Inflammatory macrophage treated with lipopolysaccharide for 4 hours (primary cell): ENCODE measurements at regions not wholly inside any gene's neighbourhood (a gene's known extent, or its start where the extent isn't known, plus 50 kb on each side); places are given as distances from the start of the nearest gene placed in this dataset.

Experiments used
- DNase-seq: peaks from one replicate; pipeline ENCODE4 v3.0.0-alpha.2; 2020

DNA sequence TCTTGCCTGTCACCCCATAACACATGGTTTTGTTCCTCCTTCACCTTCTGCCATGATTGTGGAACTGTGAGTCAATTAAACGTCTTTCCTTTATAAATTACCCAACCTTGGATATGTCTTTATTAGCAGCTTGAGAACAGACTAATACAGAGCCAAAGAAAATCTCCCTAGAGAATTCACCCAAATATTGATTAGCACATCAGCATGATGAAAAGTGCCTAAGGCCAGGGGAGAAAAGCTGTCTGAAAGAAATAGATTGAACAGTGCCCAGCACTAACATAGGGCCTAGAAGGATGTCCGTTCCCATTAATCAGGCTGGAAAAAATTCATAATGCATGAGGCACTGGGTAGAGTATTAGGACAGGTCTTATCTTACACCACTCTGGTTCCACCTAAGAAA lies 111.9 kb upstream of the CALN1 start:
- DNase-seq = no peak

DNA sequence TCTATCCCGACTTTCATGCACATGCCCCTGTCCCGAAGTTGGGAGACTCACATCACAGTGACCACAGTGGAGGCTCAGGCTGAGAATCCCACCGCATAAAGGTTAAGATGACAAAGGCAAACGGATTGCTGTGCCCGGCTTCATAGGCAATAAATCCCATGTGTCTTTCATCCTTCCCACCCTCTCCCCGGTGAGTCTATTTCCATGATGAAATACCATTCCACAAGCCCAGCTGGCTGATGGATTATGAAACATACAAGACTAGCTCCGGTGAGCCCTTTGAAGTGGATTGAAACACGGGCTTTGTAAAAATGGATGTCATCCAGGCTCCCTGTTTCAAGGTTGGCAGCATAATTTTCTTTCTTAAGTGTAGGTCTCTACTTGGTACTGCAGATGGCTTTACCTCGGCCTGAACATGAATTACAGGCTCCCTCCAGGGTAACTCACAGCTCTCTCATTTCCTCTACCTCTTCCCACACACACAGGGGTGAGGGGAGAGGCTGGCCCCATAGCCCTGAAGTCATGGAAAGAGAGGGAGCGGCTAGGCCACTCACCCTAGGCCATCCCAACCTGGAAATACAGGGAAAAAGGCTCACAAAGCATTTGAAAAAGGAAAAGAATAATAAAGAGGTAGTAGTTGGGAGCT lies 92.0 kb upstream of the CALN1 start:
- no peak for DNase-seq

DNA sequence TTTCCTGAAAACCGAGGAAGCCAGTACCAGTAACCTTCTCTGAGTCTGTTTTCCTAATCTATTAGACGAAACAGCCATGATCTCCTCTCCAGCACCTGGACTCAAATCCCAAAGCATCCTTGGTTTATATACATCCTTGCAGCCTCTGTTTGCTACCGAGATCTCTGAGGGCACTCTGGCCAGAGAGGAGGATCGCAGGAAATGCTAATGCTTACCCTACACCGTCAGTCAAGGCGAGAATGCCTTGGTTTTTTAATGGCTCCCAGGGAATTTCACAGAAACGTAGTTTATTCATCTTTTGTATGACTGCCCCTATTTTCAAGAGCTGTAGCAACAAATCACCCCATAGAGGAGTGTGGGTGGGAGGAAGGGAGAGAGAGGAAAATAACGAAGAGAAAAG lies 91.5 kb upstream of the CALN1 start:
- DNase-seq = no peak

DNA sequence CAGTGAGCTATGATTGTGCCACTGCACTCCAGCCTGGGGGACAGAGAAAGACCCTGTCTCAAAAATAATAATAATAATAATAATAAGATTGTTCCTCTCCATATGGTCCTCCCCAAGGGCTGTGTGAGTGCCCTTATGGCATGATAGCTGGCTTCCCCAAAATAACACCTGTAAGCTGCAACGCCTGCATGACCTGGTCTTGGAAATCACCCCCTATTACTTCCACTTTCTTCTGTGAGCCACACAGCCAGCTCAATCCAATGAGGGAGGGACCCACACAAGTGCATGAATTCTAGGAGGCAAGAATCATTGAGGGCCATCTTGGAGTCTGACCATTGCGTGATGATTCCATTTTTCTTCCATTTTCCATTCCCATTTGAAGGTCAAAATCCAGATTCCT lies 82.7 kb upstream of the CALN1 start:
- no peak for DNase-seq

DNA sequence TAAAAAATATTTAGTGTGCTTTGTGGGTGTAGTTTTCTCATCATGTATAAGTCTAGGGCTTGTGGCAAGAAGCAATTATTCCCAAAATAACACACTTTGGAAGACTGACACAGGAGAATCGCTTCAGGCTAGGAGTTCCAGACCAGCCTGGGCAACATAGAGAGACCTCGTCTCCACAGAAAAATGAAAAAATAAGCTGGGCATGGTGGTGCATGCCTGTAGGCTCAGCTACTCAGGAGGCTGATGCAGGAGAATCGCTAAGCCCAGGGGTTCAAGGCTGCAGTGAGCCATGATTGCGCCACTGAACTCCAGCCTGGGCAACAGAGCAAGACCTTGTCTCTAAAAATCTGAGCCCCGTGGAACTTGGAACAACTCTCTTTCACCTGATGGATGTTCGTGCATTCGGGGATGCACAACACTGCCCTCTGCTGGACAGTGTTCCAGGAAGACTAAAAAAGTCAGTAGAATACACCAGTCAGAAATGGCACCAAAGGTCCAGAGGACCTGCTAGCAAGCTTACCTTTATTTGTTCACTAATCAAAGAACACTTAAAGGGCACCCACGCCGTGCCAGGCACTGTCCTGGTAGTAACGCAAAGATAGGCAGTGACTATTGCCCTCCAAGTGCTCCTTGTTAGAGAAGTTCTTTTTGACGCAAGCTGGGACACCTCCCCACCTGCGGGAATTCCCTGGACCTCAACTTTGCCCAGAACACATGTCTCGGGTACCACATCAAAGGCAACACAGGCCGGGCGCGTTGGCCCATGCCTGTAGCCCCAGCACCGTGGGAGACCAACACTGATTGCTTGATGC lies 81.9 kb upstream of the CALN1 start:
- peak; percentile 35 for DNase-seq

DNA sequence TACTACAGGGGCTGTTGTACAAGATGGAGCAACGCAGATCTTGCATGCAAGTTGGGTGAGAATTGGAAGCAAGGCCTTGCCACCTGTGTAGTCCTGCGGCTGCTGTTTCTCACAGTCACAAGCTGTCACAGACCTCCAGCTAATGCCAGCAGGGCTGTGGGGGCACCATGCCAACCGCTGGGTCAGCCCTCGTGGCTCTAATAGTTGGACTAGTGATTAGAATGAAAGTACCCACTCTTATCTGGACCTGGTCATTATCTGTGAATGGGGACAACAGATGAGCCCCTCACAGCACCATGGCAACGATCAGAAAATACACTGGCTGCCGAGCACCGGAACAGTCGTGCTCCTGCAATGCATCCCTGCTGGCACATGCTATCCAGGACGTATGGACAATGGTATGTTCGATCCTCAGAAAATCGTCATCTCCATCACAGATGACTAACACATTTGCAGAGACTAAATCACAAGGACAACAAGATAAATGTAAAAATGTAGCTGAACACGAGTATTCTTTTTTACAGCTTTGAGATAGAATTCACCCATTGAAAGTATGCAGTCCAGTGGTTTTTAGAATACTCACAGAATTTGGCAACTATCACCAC lies 80.4 kb upstream of the CALN1 start:
- no peak for DNase-seq

DNA sequence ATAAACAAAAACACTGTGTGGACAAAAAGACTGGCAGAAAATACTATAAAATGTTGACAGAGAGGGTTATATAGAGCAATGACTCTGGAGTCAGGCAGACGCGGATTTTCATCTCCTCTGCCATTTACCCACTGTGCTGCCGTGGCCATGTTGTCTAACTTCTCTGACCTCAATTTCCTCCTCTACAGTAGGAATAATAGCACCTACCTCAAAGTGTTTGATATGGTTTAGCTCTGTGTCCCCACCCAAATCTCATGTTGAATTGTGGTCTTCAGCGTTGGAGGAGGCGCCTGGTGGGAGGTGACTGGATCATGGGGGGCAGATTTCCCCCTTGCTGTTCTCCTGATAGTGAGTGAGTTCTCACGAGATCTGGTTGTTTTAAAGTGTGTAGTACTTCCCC lies 78.2 kb upstream of the CALN1 start:
- DNase-seq = no peak

DNA sequence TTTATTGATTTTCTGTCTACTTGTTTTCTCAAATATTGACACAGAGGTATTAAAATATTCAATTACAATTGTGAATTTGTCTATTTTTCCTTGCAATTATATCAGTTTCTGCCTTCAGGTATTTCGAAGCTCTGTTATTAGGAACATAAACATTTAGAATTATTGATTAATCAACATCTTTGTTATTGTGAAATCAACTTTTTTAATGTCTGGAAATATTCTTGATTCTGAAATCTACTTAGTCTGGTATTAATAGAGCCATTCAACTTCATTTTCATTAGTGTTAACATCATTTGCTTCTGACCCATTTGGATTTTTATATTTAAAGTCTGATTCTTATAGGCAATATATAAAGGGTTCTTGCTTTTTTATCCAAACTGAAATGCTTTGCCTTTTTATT lies 69.8 kb upstream of the CALN1 start:
- no peak for DNase-seq

DNA sequence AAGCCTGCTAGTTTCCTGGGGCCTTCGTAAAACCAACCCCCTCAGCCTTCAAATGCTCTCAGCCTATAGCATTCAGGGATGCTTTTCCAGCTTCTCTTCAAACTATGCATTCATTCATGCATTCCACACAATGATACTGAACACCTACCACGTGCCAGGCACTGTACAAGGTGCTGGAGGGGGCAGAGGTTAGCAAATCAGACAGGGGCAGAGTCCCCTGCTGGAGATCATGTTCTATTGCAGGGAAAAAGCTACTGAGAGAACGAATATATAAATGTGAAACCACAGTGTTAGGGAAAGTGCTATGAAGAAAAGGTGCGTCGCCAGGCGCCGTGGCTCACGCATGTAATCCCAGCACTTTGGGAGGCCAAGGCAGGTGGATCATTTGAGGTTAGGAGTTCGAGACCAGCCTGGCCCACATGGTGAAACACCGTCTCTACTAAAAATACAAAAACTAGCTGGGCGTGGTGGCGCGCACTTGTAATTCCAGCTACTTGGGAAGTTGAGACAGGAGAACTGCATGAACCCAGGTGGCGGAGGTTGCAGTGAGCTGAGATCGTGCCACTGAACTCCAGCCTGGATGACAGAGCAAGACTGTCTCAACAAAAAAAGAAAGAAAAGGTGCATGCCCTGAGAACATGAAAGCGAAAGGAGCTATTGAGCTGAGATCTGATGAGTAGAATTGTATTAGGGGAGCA lies 64.6 kb upstream of the CALN1 start:
- DNase-seq = no peak

DNA sequence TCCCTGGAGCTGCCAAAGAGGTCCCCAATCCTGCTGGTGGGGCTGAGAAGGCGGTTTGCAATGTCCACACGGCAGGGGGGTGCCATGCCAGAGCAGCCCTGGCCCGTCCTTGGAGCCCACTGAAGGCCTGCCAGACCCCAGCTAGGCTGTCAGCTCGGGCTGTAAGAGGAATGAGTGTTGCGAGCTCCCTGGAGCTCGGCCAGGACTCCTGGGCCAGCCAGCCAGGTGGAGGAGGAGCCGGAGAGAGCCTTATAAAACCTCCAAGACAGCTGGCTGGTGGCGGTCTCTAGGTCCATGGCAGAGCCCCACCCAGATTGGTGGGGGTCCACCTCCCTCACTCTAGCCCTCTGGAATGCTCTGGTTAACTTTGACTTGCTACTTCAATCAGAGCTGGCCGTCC lies 55.1 kb upstream of the CALN1 start:
- no peak for DNase-seq

DNA sequence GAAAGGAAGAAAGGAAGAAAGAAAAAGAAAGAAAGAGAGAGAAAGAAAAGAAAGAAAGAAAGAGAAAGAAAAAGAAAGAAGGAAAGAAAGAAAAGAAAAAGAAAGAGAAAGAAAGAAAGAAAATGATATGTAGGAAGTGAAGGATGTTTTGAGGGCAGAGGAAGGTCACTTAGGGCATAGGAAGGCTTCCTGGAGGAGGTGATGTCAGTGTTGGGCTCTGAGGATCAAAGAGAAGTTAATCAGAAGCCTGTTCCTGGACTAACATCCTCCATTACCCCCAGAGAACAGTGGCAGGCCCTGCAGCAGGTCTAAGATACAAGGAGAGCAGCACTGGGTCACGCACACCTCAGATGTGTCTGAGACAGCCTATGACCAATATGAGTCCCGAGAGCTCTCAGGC lies 54.7 kb upstream of the CALN1 start:
- no peak for DNase-seq

DNA sequence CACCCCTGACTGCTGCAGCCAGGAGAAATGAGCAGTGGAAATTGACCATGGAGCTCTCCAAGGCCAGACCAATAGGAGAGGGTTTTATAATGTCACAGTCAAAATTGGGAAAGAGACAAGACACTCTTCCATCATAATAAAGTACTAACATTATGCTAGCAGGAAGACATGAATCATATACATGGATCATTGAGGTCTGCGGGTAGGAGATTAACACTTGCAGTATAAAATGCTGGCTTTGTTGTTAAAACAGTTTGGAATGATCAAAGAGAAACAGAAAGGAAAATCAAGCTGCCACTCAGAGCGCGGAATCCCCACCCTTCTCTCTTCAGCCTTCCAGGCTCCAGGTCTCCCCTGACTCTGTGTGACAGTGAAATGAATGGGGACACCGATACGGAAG lies 53.4 kb upstream of the CALN1 start:
- DNase-seq = no peak

DNA sequence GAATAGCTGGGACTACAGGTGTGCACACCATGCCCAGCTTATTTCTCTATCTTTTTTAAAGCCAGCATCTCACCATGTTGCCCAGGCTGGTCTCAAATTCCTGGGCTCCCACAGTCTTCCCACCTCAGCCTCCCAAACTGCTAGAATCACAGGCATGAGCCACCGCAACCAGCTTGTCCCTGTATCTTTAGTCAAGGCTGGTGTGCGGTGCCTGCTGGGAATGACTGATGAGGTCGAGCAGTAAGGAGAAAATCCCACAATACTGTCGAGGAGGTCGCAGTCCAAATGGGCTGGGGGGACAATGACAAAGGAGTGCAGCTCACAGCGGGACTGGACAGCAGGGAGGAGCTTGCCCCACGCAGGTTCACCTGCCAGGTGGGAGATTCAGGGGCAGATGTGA lies 50.2 kb upstream of the CALN1 start:
- no peak for DNase-seq
